HFF-Myc (cell line): ENCODE measurements at regions not wholly inside any gene's neighbourhood (a gene's known extent, or its start where the extent isn't known, plus 50 kb on each side); places are given as distances from the start of the nearest gene placed in this dataset.

Experiments
- DNase-seq: peaks from one replicate; pipeline ENCODE4 v3.0.0-alpha.2; 2011; ENCODE audit warnings: low read depth; ENCODE audit errors: extremely low read depth
- H3K4me3 ChIP-seq: replicated peaks from 2 replicates; pipeline ENCODE4 v1.5.1; 2011; ENCODE audit warnings: low read depth, mild to moderate bottlenecking, control low read depth, low read length
- TF ChIP-seq, protein P1 (sequence below): IDR thresholded peaks from 2 replicates; pipeline ENCODE4 v1.5.1; 2012; ENCODE audit warnings: mild to moderate bottlenecking, low read depth, low read length, control low read depth; ENCODE audit errors: missing control alignments

DNA sequence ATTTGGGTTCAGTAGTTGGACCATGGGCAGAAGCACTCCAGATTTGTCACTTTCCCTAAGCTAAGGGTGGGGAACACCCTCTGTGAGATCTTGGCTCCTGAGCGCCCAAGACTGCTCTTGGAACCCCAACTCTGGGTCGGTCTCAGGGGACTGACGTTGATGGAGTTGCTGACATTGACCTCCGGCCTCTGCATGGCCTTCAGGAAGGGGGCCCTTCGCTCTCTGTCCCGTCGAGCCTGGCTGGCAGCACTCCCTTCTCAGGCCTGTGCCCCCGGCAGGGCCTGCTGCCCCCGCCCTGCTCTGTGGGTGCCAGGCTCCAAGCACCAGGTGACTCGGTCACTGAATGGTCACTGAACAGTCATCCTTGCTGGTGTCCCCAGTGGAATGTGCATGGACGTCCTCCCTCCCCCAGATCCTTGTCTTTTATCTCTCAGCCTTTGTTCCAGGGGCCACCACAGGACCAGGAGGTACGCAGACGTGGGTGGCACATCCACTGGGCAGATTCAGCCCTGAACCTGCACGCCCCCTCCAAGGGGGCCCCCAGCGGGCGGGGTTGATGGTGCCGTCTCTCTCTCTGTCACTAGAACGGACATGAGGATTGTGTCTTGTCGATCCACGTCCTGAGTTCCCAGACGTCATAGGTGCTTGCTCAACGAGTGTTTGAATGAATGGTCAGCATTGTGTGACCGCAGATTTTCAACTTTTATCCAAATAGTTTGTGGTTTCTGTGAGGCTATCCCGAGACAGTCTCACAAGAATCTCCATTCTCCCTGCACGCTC lies 314.5 kb downstream of the SEC14L1 start:
- TF ChIP-seq, protein P1, sequence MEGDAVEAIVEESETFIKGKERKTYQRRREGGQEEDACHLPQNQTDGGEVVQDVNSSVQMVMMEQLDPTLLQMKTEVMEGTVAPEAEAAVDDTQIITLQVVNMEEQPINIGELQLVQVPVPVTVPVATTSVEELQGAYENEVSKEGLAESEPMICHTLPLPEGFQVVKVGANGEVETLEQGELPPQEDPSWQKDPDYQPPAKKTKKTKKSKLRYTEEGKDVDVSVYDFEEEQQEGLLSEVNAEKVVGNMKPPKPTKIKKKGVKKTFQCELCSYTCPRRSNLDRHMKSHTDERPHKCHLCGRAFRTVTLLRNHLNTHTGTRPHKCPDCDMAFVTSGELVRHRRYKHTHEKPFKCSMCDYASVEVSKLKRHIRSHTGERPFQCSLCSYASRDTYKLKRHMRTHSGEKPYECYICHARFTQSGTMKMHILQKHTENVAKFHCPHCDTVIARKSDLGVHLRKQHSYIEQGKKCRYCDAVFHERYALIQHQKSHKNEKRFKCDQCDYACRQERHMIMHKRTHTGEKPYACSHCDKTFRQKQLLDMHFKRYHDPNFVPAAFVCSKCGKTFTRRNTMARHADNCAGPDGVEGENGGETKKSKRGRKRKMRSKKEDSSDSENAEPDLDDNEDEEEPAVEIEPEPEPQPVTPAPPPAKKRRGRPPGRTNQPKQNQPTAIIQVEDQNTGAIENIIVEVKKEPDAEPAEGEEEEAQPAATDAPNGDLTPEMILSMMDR, result no peak
- no peak overlapping the region for H3K4me3 ChIP-seq
- DNase-seq, result no peak

DNA sequence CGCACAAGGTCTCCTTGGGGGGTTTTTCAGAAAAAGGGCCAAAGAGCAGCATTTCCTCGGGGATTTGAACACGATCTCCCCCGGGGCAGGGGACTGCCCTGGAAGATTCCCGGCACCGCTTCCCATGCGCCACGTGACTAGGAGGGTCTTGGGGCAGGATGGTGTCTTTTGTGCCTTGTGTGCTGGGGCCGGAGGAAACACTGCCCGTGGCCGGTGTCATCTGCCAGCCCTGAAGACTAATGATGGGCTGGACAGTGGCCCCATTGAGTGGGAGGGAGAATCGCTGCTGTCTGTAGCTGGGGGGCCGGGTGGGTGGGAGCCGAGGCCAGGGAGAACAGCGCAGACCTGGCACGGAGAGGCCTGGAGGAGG lies 315.1 kb downstream of the SEC14L1 start:
- DNase-seq, result no peak
- TF ChIP-seq, protein P1, result no peak
- H3K4me3 ChIP-seq, result no peak overlapping the region

DNA sequence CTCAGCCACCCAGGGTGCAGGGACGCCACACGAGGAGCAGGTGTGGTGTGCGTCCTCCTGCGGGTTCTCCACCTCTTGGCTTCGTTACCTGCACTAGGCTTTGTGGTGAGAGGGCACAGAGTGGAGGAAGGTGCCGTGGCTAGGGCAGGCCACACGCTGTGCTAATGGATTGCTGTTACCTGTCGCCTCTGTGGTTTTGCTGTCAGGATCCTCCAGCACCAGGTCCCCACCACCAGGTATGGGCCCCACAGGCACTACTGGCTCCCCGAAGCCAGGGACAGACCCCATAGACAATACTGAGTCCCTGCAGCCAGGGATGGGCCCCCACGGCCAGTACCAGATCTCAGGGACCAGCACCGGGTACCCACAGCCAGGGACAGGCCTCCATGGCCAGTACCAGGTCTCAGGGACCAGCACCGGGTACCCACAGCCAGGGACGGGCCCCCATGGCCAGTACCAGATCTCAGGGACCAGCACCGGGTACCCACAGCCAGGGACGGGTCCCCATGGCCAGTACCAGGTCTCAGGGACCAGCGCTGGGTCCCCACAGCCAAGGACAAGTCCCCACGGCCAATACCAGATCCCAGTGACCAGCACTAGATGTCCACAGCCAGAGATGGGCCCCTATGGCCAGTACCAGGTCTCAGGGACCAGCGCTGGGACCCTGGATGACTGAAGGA lies 315.6 kb downstream of the SEC14L1 start:
- DNase-seq, result no peak
- TF ChIP-seq, protein P1, result no peak
- H3K4me3 ChIP-seq, result no peak overlapping the region

DNA sequence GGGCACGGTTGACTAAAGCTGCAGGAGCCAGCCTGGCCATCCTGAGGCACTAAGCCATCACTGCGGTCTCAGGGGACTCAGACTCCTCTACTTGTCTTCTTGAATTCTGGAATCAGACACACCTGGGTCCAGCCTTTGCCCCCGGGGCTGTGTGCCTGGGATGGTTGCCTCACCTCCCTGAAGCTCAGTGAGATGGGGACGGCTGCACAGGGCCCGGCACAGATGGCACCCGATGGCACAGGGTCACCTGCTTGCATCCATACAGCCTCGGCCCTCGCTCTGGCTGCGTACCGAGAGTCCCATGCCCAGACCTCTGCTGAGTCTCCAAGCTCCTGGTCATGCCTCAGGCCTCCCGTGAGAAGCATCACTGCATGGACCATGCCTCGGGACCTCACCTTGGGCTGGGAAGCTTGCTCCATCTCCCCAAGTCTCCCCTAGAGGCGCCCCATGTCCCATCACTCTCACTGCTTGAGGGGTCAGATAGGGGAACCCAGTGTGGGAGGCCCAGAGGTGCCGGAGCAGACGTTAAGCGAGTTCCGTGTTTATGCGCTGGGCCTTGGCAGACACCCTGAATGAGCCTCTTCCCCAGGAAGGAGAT lies 316.3 kb downstream of the SEC14L1 start:
- TF ChIP-seq, protein P1, result no peak
- H3K4me3 ChIP-seq, result no peak overlapping the region
- no peak for DNase-seq

DNA sequence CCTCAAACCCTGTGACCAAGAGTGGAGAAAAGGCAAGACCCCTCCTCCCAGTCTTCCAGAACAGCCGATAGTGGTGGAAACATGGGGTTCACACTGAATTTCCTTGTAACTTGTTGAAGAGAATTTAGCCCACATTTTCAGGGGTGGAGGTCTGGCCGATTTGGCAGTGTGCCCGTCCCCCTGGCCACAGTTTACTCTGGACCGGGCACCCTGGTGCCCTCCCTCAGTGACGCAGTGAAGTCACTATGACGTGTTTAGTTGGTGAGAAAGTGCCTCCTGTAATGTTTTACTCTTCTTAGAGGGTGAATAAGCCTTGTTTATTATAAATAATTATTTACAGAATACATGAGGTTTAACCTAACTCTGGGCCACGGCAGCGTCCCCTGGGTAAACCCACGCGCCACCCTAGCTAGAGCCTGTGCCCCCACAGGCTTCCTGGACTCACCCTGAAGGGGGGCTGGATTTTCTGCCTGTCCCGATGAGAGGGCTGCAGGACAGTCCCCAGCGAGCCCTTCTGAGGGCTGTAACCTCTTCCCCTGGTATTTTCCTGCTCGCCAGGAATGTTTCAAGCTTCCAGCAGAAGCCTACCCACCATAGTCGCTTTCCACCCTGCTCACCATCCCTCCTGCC lies 316.9 kb downstream of the SEC14L1 start:
- no peak overlapping the region for H3K4me3 ChIP-seq
- DNase-seq, result no peak

More for the DNA sequence above, 316.9 kb downstream of the SEC14L1 start:
- TF ChIP-seq, protein P1, result no peak
